Stimulated activated naive CD8-positive, alpha-beta T cell treated with anti-CD3 and anti-CD28 coated beads, Interleukin-15, Interleukin-2, amounts not matched to agents 100 U/mL and 50 U/mL, for 24 hours (primary cell): ENCODE measurements at regions not wholly inside any gene's neighbourhood (a gene's known extent, or its start where the extent isn't known, plus 50 kb on each side); places are given as distances from the start of the nearest gene placed in this dataset.
"Not testable (repeated sequence)": the region's sequence is repeated elsewhere in the genome, so short reads cannot be mapped to it uniquely, and the experiment has no call there.

ENCODE experiments used
- ATAC-seq: fragments of 150-1000 bp; cut with Tn5 transposase; one replicate; pipeline ENCODE4 v1.10.0; 2021
- DNase-seq: peaks from one replicate; pipeline ENCODE4 v3.0.0; 2021

GRCh38 chr3:20480786-20481365, 294.9 kb upstream of the SGO1 start:
- DNase-seq: no peak
- ATAC-seq: no peak

- no peak for DNase-seq
- no peak for ATAC-seq
Observed at GRCh38 chr3:20478436-20478835, 292.4 kb upstream of the SGO1 start.

- not testable (repeated sequence) for DNase-seq, ATAC-seq
Observed at GRCh38 chr3:20464237-20464636, 278.2 kb upstream of the SGO1 start.

GRCh38 chr3:20462723-20463122, 276.7 kb upstream of the SGO1 start:
- DNase-seq (no peak), ATAC-seq (no peak)

- no peak for DNase-seq
- ATAC-seq: no peak
Observed at GRCh38 chr3:20462226-20462625, 276.2 kb upstream of the SGO1 start.

GRCh38 chr3:20458994-20459716, 273.1 kb upstream of the SGO1 start:
- DNase-seq: no peak
- no peak for ATAC-seq

- ATAC-seq (no peak), DNase-seq (no peak)
Observed at GRCh38 chr3:20456511-20456910, 270.5 kb upstream of the SGO1 start.

- DNase-seq: no peak
- no peak for ATAC-seq
Observed at GRCh38 chr3:20451170-20451569, 265.2 kb upstream of the SGO1 start.

- DNase-seq (no peak), ATAC-seq (no peak)
Observed at GRCh38 chr3:20450611-20451010, 264.6 kb upstream of the SGO1 start.

- ATAC-seq: no peak
- no peak for DNase-seq
Observed at GRCh38 chr3:20442846-20443245, 256.8 kb upstream of the SGO1 start.

- DNase-seq, ATAC-seq: not testable (repeated sequence)
Observed at GRCh38 chr3:20427268-20427667, 241.3 kb upstream of the SGO1 start.

GRCh38 chr3:20425138-20425537, 239.1 kb upstream of the SGO1 start:
- ATAC-seq (no peak), DNase-seq (no peak)

GRCh38 chr3:20424086-20424485, 238.1 kb upstream of the SGO1 start:
- no peak for DNase-seq

GRCh38 chr3:20422391-20422790, 236.4 kb upstream of the SGO1 start:
- no peak for DNase-seq
- no peak for ATAC-seq

More at GRCh38 chr3:20424086-20424485, 238.1 kb upstream of the SGO1 start:
- ATAC-seq: no peak

GRCh38 chr3:20417388-20418108, 231.5 kb upstream of the SGO1 start:
- no peak for ATAC-seq

GRCh38 chr3:20406611-20407011, 220.6 kb upstream of the SGO1 start:
- no peak for DNase-seq
- no peak for ATAC-seq

More at GRCh38 chr3:20417388-20418108, 231.5 kb upstream of the SGO1 start:
- no peak for DNase-seq

- no peak for ATAC-seq
- no peak for DNase-seq
Observed at GRCh38 chr3:20405744-20406143, 219.7 kb upstream of the SGO1 start.

- no peak for DNase-seq
Observed at GRCh38 chr3:20405231-20405630, 219.2 kb upstream of the SGO1 start.

GRCh38 chr3:20404741-20405100, 218.7 kb upstream of the SGO1 start:
- ATAC-seq: no peak
- DNase-seq: no peak

More at GRCh38 chr3:20405231-20405630, 219.2 kb upstream of the SGO1 start:
- no peak for ATAC-seq

- ATAC-seq (no peak), DNase-seq (no peak)
Observed at GRCh38 chr3:20403986-20404740, 218.2 kb upstream of the SGO1 start.

- no peak for DNase-seq
- no peak for ATAC-seq
Observed at GRCh38 chr3:20401253-20401652, 215.2 kb upstream of the SGO1 start.

- no peak for ATAC-seq
- no peak for DNase-seq
Observed at GRCh38 chr3:20400686-20401085, 214.7 kb upstream of the SGO1 start.

- ATAC-seq (no peak), DNase-seq (no peak)
Observed at GRCh38 chr3:20400281-20400680, 214.3 kb upstream of the SGO1 start.
